GM12878 (cell line): ENCODE measurements at regions not wholly inside any gene's neighbourhood (a gene's known extent, or its start where the extent isn't known, plus 50 kb on each side); places are given as distances from the start of the nearest gene placed in this dataset.

Experiments used
- ATAC-seq: fragments of 200-7000 bp; cut with Tn5 transposase; 3 replicates; pipeline ENCODE4 v1.9.1; 2020; ENCODE audit warnings: mild to moderate bottlenecking, moderate library complexity
- BruUV-seq: library from RNA; stranded (reverse); fragments of 400-500 nt; replicated peaks from 2 replicates; lab custom pipeline; 2021; lab: Mats Ljungman, UMichigan
- CTCF ChIA-PET: fragments of 300-600 bp; sonication (Branson Sonifier 250); formaldehyde crosslinking; extraction: SDS; loops from one replicate; lab custom pipeline; 2021; ENCODE audit warnings: inconsistent platforms; lab: Yijun Ruan, JAX
- POLR2A ChIA-PET: fragments of 350-600 bp; formaldehyde crosslinking; extraction: SDS; loops from one replicate; lab custom pipeline; 2021; ENCODE audit warnings: inconsistent platforms; lab: Charles Lee
- RAD21 ChIA-PET: fragments of 300-600 bp; sonication (Branson Sonifier 250); formaldehyde crosslinking; loops from one replicate; lab custom pipeline; 2023; ENCODE audit warnings: antibody characterized with exemption; ENCODE audit not compliant: unreplicated experiment; lab: Charles Lee
- SMC1A ChIA-PET: fragments of 300-600 bp; sonication (Branson Sonifier 250); formaldehyde crosslinking; loops from one replicate; lab custom pipeline; 2023; ENCODE audit not compliant: unreplicated experiment, uncharacterized antibody; lab: Charles Lee
- DNase-seq: peaks from one replicate; pipeline ENCODE4 v3.0.0-alpha.2; 2011; ENCODE audit warnings: low read depth, low spot score
- FAIRE-seq: peaks from 3 replicates; lab custom pipeline; 2011; peaks lifted over from hg19 to GRCh38; lab: Jason Lieb, UNC
- H2AFZ ChIP-seq: 2 replicates; pipeline ENCODE4 v1.6.0; 2011; ENCODE audit warnings: low read depth, low read length, control low read depth; ENCODE audit not compliant: control insufficient read depth
- H3K27ac ChIP-seq: 2 replicates; pipeline ENCODE4 v1.5.1; 2011; ENCODE audit warnings: control low read depth; ENCODE audit not compliant: control insufficient read depth, insufficient read depth
- H3K27me3 ChIP-seq, 2 experiments: replicated peaks in 1 of 2; 2 replicates each; pipeline versions ENCODE4 v1.6.0 to v1.6.1; 2011; ENCODE audit warnings: low read length in 1 of 2; ENCODE audit not compliant: control insufficient read depth in 2 of 2, insufficient read depth in 2 of 2
- H3K36me3 ChIP-seq, 2 experiments: 2 replicates each; pipeline ENCODE4 v1.5.1; 2011; ENCODE audit warnings: low read length in 1 of 2; ENCODE audit not compliant: control insufficient read depth in 2 of 2, insufficient read depth in 2 of 2
- H3K4me1 ChIP-seq: 2 replicates; pipeline ENCODE4 v1.6.1; 2011; ENCODE audit warnings: mild to moderate bottlenecking, low read length, moderate library complexity, mixed read lengths; ENCODE audit not compliant: control insufficient read depth, insufficient read depth
- H3K4me2 ChIP-seq: 2 replicates; pipeline ENCODE4 v1.6.0; 2011; ENCODE audit warnings: control low read depth; ENCODE audit not compliant: control insufficient read depth, insufficient read depth
- H3K4me3 ChIP-seq: fragments of 200-600 bp; sonication (generic); 2 replicates; pipeline ENCODE4 v1.5.1; 2016
- H3K79me2 ChIP-seq: 2 replicates; pipeline ENCODE4 v1.6.0; 2011; ENCODE audit warnings: low read length; ENCODE audit not compliant: control insufficient read depth, insufficient read depth
- H3K9ac ChIP-seq: 2 replicates; pipeline ENCODE4 v1.8.0; 2011; ENCODE audit warnings: low read length, control low read depth, mixed read lengths; ENCODE audit not compliant: control insufficient read depth, insufficient read depth
- H3K9me3 ChIP-seq: replicated peaks from 3 replicates; pipeline ENCODE4 v1.5.1; 2011; ENCODE audit warnings: mild to moderate bottlenecking, low read length; ENCODE audit not compliant: control insufficient read depth, insufficient read depth
- H4K20me1 ChIP-seq: 2 replicates; pipeline ENCODE4 v1.6.0; 2011; ENCODE audit not compliant: control insufficient read depth, insufficient read depth
- LARP7 ChIP-seq: fragments of 450-650 bp; IDR thresholded peaks from 2 replicates; pipeline ENCODE4 v1.6.1; 2017; ENCODE audit warnings: mild to moderate bottlenecking
- MEF2A ChIP-seq: IDR thresholded peaks from 2 replicates; pipeline ENCODE4 v1.6.1; 2011; ENCODE audit warnings: low read depth, mild to moderate bottlenecking, low read length, moderate library complexity; ENCODE audit not compliant: insufficient read depth
- NFYB ChIP-seq: IDR thresholded peaks from 2 replicates; pipeline ENCODE4 v1.6.1; 2011; ENCODE audit warnings: low read depth, mild to moderate bottlenecking, low read length, improper control_type of control experiment, moderate library complexity; ENCODE audit not compliant: insufficient read depth
- PAX5 ChIP-seq: IDR thresholded peaks from 2 replicates; pipeline ENCODE4 v1.6.1; 2011; ENCODE audit warnings: low read depth, low read length, borderline replicate concordance
- SPI1 ChIP-seq: IDR thresholded peaks from 2 replicates; pipeline ENCODE4 v1.6.1; 2011; ENCODE audit warnings: low read depth, mild to moderate bottlenecking, low read length, moderate library complexity, borderline replicate concordance; ENCODE audit not compliant: insufficient read depth
- ZNF207 ChIP-seq: fragments of 450-650 bp; IDR thresholded peaks from 2 replicates; pipeline ENCODE4 v1.6.1; 2014; ENCODE audit warnings: antibody characterized with exemption, mild to moderate bottlenecking, borderline replicate concordance
- WGBS: methylation state at CpG from one replicate; pipeline ENCODE4 v1.1.6; 2016; ENCODE audit warnings: low lambda C conversion rate; ENCODE audit not compliant: insufficient replicate concordance, insufficient coverage; ENCODE audit errors: missing lambda C conversion rate; 5-methylcytosine and 5-hydroxymethylcytosine counted together
- in situ Hi-C: fragments of 300-500 bp; cut with MboI; formaldehyde crosslinking; loops from 9 replicates; pipeline ENCODE4 v1.14.3; 2018; ENCODE audit warnings: mixed read lengths
- intact Hi-C: fragments of 100-400 bp; cut with micrococcal nuclease; formaldehyde crosslinking; loops from one replicate; pipeline ENCODE4 v1.14.2; 2022; ENCODE audit not compliant: unreplicated experiment
- TF ChIP-seq, protein P1 (sequence below): fragments of 450-650 bp; IDR thresholded peaks from 2 replicates; pipeline ENCODE4 v1.6.1; 2017; ENCODE audit warnings: low read depth, mild to moderate bottlenecking, moderate library complexity

DNA sequence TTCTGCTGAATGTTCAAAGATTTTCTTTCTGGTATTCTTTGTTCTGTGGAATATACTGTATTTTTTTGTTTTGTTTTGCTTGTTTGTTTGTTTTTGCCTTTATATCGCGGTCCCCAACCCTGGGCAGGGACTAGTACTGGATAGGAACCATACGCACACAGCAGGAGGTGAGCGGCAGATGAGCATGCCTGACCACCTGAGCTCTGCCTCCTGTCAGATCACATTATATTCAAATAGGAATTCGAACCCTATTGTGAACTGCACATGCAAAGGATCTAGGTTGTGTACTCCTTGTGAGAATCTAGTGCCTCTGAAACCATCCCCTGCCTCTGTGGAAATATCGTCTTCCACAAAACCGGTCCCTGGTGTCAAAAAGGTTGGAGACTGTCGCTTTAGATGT, 83.3 kb upstream of the ANO3 start:
- H3K4me2 ChIP-seq = no peak overlapping the region
- DNase-seq = no peak
- no peak overlapping the region for H3K9ac ChIP-seq
- no peak overlapping the region for H3K27ac ChIP-seq
- H3K27me3 ChIP-seq = no peaks in the 10 kb centered on the region; a peak in 1 of 4 replicates
- ATAC-seq = no peak
- SMC1A ChIA-PET = no interaction called here
- H3K4me1 ChIP-seq = no peaks in the 10 kb centered on the region
- no TSS peak for BruUV-seq
- no peak for TF ChIP-seq PAX5
- TF ChIP-seq MEF2A = no peak
- RAD21 ChIA-PET = no interaction called here
- no peaks in the 10 kb centered on the region for H4K20me1 ChIP-seq
- no peak overlapping the region for H2AFZ ChIP-seq
- H3K79me2 ChIP-seq = no peaks in the 10 kb centered on the region
- POLR2A ChIA-PET = no interaction called here
- FAIRE-seq = no peak
- no peak overlapping the region for H3K4me3 ChIP-seq
- in situ Hi-C loops = no loop called here
- H3K36me3 ChIP-seq = no peaks in the 10 kb centered on the region
- CTCF ChIA-PET = no interaction called here
- intact Hi-C loops = no loop called here
- H3K9me3 ChIP-seq = no peaks in the 10 kb centered on the region
- WGBS = 29% methylated on average over 8 of the region's 8 CpGs

DNA sequence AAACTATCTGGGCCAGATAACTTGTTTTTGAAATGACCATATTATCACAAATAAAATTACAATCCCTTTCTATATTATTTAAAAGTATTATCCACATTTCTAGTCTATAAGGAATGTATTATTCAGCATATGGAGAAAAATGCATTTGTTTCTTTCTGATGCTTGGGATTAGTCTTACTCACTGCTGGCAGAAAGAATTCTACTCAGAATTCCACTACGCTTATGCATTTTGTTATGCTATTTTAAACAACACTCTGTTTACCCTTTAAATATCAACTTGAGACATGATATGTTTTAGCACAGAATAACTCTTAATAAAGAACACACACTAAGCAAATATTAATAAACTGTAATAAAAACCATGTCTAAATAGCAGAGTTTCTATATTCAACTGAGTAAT, 77.6 kb upstream of the ANO3 start:
- FAIRE-seq (no peak), ATAC-seq (no peak), DNase-seq (no peak)
- no peak overlapping the region for H3K9ac ChIP-seq
- no peak overlapping the region for H3K27ac ChIP-seq
- no peaks in the 10 kb centered on the region for H3K79me2 ChIP-seq
- TF ChIP-seq NFYB (no peak), SPI1 (no peak), LARP7 (no peak), ZNF207 (no peak)
- TF ChIP-seq, protein P1, sequence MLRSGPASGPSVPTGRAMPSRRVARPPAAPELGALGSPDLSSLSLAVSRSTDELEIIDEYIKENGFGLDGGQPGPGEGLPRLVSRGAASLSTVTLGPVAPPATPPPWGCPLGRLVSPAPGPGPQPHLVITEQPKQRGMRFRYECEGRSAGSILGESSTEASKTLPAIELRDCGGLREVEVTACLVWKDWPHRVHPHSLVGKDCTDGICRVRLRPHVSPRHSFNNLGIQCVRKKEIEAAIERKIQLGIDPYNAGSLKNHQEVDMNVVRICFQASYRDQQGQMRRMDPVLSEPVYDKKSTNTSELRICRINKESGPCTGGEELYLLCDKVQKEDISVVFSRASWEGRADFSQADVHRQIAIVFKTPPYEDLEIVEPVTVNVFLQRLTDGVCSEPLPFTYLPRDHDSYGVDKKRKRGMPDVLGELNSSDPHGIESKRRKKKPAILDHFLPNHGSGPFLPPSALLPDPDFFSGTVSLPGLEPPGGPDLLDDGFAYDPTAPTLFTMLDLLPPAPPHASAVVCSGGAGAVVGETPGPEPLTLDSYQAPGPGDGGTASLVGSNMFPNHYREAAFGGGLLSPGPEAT = no peak
- WGBS = 0% methylated on average over 1 of the region's 1 CpG
- H3K4me3 ChIP-seq = no peak overlapping the region
- H3K4me1 ChIP-seq = no peaks in the 10 kb centered on the region
- ChIA-PET RAD21 (no interaction called here), SMC1A (interaction anchor here (1.2 kb wide), 1 partner anchor 13 kb away, joined by 3 read pairs; no protein-coding TSS in a partner anchor), POLR2A (no interaction called here), CTCF (no interaction called here)
- no TSS peak for BruUV-seq
- no peaks in the 10 kb centered on the region for H4K20me1 ChIP-seq
- H3K9me3 ChIP-seq = no peaks in the 10 kb centered on the region
- H3K4me2 ChIP-seq = no peak overlapping the region
- intact Hi-C loops (no loop called here), in situ Hi-C loops (no loop called here)
- no peak overlapping the region for H2AFZ ChIP-seq
- H3K27me3 ChIP-seq = no peaks in the 10 kb centered on the region; a peak in 1 of 4 replicates
- H3K36me3 ChIP-seq = no peaks in the 10 kb centered on the region
